DOHH2 (cell line): ENCODE measurements at regions not wholly inside any gene's neighbourhood (a gene's known extent, or its start where the extent isn't known, plus 50 kb on each side); places are given as distances from the start of the nearest gene placed in this dataset.

ENCODE experiments used
- EZH2phosphoT487 ChIP-seq: fragments of 200-600 bp; sonication (generic); IDR thresholded peaks from 2 replicates; pipeline ENCODE4 v1.6.1; 2017; ENCODE audit warnings: borderline replicate concordance, mild to moderate bottlenecking, antibody characterized with exemption, low read length, moderate library complexity, mixed read lengths
- TF ChIP-seq, protein P1 (sequence below): fragments of 200-600 bp; sonication (generic); IDR thresholded peaks from one replicate; pipeline ENCODE4 v1.5.1; 2014; ENCODE audit warnings: antibody characterized with exemption, mild to moderate bottlenecking, low read depth, low read length; ENCODE audit not compliant: poor library complexity, severe bottlenecking

DNA sequence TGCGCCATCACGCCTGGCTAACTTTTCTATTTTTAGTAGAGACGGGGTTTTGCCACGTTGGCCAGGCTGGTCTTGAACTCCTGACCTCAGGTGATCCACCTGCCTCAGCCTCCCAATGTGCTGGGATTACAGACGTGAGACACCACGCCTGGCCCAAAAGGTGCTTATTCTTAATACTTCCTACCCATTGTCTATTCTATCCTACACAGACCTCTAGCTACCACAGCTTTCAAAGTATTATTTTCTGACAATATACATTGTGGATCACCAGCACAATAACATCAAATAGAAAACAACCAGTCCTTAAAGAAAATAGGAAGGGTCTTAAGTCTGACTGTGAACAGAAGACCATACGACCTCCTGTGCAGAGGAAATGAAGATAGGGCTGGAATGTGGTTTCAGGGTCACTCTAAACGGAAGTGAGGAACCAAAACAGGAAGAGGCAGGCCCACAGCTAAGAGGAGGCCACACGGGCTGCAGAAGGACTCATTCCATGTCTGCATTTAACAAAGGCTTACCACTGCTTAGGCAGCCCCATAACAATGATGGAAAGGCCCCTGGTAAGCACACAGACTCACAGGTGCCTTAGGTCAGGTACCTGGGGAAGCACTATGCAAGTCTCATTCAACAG lies 115.2 kb downstream of the ZFAND4 start:
- TF ChIP-seq, protein P1, sequence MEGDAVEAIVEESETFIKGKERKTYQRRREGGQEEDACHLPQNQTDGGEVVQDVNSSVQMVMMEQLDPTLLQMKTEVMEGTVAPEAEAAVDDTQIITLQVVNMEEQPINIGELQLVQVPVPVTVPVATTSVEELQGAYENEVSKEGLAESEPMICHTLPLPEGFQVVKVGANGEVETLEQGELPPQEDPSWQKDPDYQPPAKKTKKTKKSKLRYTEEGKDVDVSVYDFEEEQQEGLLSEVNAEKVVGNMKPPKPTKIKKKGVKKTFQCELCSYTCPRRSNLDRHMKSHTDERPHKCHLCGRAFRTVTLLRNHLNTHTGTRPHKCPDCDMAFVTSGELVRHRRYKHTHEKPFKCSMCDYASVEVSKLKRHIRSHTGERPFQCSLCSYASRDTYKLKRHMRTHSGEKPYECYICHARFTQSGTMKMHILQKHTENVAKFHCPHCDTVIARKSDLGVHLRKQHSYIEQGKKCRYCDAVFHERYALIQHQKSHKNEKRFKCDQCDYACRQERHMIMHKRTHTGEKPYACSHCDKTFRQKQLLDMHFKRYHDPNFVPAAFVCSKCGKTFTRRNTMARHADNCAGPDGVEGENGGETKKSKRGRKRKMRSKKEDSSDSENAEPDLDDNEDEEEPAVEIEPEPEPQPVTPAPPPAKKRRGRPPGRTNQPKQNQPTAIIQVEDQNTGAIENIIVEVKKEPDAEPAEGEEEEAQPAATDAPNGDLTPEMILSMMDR: no peak
- no peak for TF ChIP-seq EZH2phosphoT487
